Common myeloid progenitor, CD34-positive (primary cell): ENCODE measurements at regions not wholly inside any gene's neighbourhood (a gene's known extent, or its start where the extent isn't known, plus 50 kb on each side); places are given as distances from the start of the nearest gene placed in this dataset.
"Not testable (repeated sequence)": the region's sequence is repeated elsewhere in the genome, so short reads cannot be mapped to it uniquely, and the experiment has no call there.

Source experiments
- CTCF ChIA-PET: fragments of 350-600 bp; sonication (Branson Sonifier 250); formaldehyde crosslinking; loops from one replicate; lab custom pipeline; 2021; ENCODE audit warnings: antibody characterized with exemption; lab: Charles Lee
- POLR2A ChIA-PET: fragments of 350-600 bp; sonication (Branson Sonifier 250); formaldehyde crosslinking; loops from one replicate; lab custom pipeline; 2021; ENCODE audit warnings: antibody characterized with exemption; lab: Charles Lee
- DNase-seq, 3 donors: peaks; one replicate each; pipeline versions ENCODE4 v3.0.0 to v3.0.0-alpha.2; 2013
- H3K27ac ChIP-seq, 2 experiments: 1 replicate in 1 of 2; 2 replicates in 1 of 2; pipeline ENCODE4 v1.7.0; 2013; ENCODE audit warnings: inconsistent platforms in 2 of 2, low read length in 2 of 2, mild to moderate bottlenecking in 2 of 2, low read depth in 1 of 2, moderate library complexity in 1 of 2; ENCODE audit not compliant: severe bottlenecking in 2 of 2, insufficient read depth in 1 of 2, poor library complexity in 1 of 2
- H3K27me3 ChIP-seq, 5 experiments: replicated peaks in 2 of 5; 1 replicate in 3 of 5; 2 replicates in 2 of 5; pipeline versions ENCODE4 v1.6.1 to v1.7.0; 2013; ENCODE audit warnings: low read length in 4 of 5, mild to moderate bottlenecking in 2 of 5, moderate library complexity in 2 of 5, inconsistent platforms in 1 of 5; ENCODE audit not compliant: insufficient read depth in 5 of 5, control insufficient read depth in 4 of 5
- H3K36me3 ChIP-seq, 4 experiments: 1 replicate in 2 of 4; 2 replicates in 2 of 4; pipeline versions ENCODE4 v1.6.1 to v1.7.0; 2013; ENCODE audit warnings: low read length in 3 of 4, control low read depth in 1 of 4, mild to moderate bottlenecking in 1 of 4; ENCODE audit not compliant: control insufficient read depth in 4 of 4, insufficient read depth in 4 of 4
- H3K4me1 ChIP-seq, 4 experiments: 1 replicate in 3 of 4; 2 replicates in 1 of 4; pipeline versions ENCODE4 v1.6.1 to v1.7.1; 2013; ENCODE audit warnings: low read length in 3 of 4, mild to moderate bottlenecking in 3 of 4, control low read depth in 1 of 4, inconsistent platforms in 1 of 4, moderate library complexity in 1 of 4; ENCODE audit not compliant: control insufficient read depth in 4 of 4, insufficient read depth in 4 of 4; ENCODE audit errors: control extremely low read depth in 1 of 4
- H3K4me3 ChIP-seq, 7 experiments: 1 replicate in 4 of 7; 2 replicates in 3 of 7; pipeline versions ENCODE4 v1.5.1 to v1.7.0; 2013; ENCODE audit warnings: mild to moderate bottlenecking in 7 of 7, low read length in 6 of 7, moderate library complexity in 6 of 7, inconsistent platforms in 2 of 7, low read depth in 2 of 7, control low read depth in 1 of 7; ENCODE audit not compliant: insufficient read depth in 4 of 7, control insufficient read depth in 1 of 7; ENCODE audit errors: extremely low read depth in 1 of 7
- H3K9me3 ChIP-seq, 5 experiments: 1 replicate in 4 of 5; 2 replicates in 1 of 5; pipeline versions ENCODE4 v1.6.1 to v1.7.1; 2013; ENCODE audit warnings: low read length in 4 of 5, mild to moderate bottlenecking in 2 of 5, inconsistent platforms in 1 of 5, low read depth in 1 of 5, moderate library complexity in 1 of 5; ENCODE audit not compliant: control insufficient read depth in 4 of 5, insufficient read depth in 2 of 5; ENCODE audit errors: control extremely low read depth in 1 of 5
- WGBS: methylation state at CpG from one replicate; pipeline ENCODE4 v1.1.5; 2013; ENCODE audit not compliant: insufficient coverage; 5-methylcytosine and 5-hydroxymethylcytosine counted together

GRCh38 chr14:105619324-105619723 is 92.9 kb downstream of the TMEM121 start:
- CTCF ChIA-PET, H3K27ac ChIP-seq, DNase-seq, H3K36me3 ChIP-seq, H3K9me3 ChIP-seq, H3K4me3 ChIP-seq, H3K4me1 ChIP-seq, H3K27me3 ChIP-seq, POLR2A ChIA-PET: not testable (repeated sequence)
- 94% methylated on average over 2 of the region's 6 CpGs for WGBS

GRCh38 chr14:105620178-105620864 is 93.9 kb downstream of the TMEM121 start:
- H3K4me3 ChIP-seq, DNase-seq, H3K27me3 ChIP-seq, H3K4me1 ChIP-seq, CTCF ChIA-PET, H3K27ac ChIP-seq, POLR2A ChIA-PET, H3K9me3 ChIP-seq, H3K36me3 ChIP-seq: not testable (repeated sequence)
- no CpG with 5 or more reads among the region's 35 CpGs for WGBS

- H3K27ac ChIP-seq, H3K4me3 ChIP-seq, H3K36me3 ChIP-seq, POLR2A ChIA-PET, DNase-seq, H3K4me1 ChIP-seq, H3K9me3 ChIP-seq, H3K27me3 ChIP-seq, CTCF ChIA-PET: not testable (repeated sequence)
- 100% methylated on average over 1 of the region's 21 CpGs for WGBS
These were observed 94.6 kb downstream of the TMEM121 start for GRCh38 chr14:105620865-105621471.

GRCh38 chr14:105621479-105622328 is 95.3 kb downstream of the TMEM121 start:
- H3K9me3 ChIP-seq, H3K4me1 ChIP-seq, H3K27ac ChIP-seq, CTCF ChIA-PET, POLR2A ChIA-PET, DNase-seq, H3K4me3 ChIP-seq, H3K36me3 ChIP-seq, H3K27me3 ChIP-seq: not testable (repeated sequence)
- whole genome bisulfite sequencing, result 92% methylated on average over 21 of the region's 23 CpGs

- no peak for DNase-seq
- H3K27ac ChIP-seq, result no peak overlapping the region
- no peaks in the 10 kb centered on the region for H3K36me3 ChIP-seq
- H3K4me1 ChIP-seq, result no peaks in the 10 kb centered on the region
- no peak overlapping the region for H3K4me3 ChIP-seq
- 90% methylated on average over 12 of the region's 12 CpGs for WGBS
- peaks cover 0 to 2% (median 0%) of the 10 kb centered on the region in 5 experiments for H3K27me3 ChIP-seq
- ChIA-PET CTCF (no interaction called here), POLR2A (no interaction called here)
- H3K9me3 ChIP-seq, result no peaks in the 10 kb centered on the region
These were observed 96.1 kb downstream of the TMEM121 start for GRCh38 chr14:105622329-105622955.

- DNase-seq, POLR2A ChIA-PET: not testable (repeated sequence)
These were observed 96.8 kb downstream of the TMEM121 start for GRCh38 chr14:105623178-105623577.

More at GRCh38 chr14:105623178-105623577, 96.8 kb downstream of the TMEM121 start:
- H3K27ac ChIP-seq, CTCF ChIA-PET, H3K4me1 ChIP-seq, H3K27me3 ChIP-seq, H3K4me3 ChIP-seq, H3K9me3 ChIP-seq, H3K36me3 ChIP-seq: not testable (repeated sequence)
- 76% methylated on average over 2 of the region's 14 CpGs for WGBS
